Effector CD4-positive, alpha-beta T cell (primary cell): ENCODE measurements at regions not wholly inside any gene's neighbourhood (a gene's known extent, or its start where the extent isn't known, plus 50 kb on each side); places are given as distances from the start of the nearest gene placed in this dataset.
"Not testable (repeated sequence)": the region's sequence is repeated elsewhere in the genome, so short reads cannot be mapped to it uniquely, and the experiment has no call there.

ENCODE experiments used
- DNase-seq: peaks from one replicate; pipeline ENCODE4 v3.0.0-alpha.2; 2020

DNA sequence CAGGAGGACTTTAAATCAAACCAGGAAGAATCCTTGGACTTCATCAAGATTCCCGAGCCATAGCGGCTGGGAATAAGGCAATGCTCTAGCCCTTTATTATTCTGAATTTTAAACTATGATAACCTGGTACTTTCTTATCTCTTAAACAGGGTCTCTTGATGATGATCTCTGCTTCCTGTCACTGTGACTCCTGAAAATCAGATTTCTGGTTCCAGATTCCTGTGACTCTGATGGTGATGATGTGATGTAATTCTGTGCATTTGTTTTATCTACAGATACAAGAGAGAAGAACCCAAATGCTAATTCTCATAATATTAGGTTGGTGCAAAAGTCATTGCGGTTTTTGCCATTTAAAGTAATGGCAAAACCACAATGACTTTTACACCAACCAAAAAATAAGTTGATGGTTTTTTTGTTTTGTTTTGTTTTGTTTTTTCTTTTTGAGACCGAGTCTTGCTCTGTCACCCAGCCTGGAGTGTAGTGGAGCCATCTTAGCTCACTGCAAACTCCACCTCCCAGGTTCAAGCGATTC is 116.3 kb upstream of the CREB1 start:
- no peak for DNase-seq

DNA sequence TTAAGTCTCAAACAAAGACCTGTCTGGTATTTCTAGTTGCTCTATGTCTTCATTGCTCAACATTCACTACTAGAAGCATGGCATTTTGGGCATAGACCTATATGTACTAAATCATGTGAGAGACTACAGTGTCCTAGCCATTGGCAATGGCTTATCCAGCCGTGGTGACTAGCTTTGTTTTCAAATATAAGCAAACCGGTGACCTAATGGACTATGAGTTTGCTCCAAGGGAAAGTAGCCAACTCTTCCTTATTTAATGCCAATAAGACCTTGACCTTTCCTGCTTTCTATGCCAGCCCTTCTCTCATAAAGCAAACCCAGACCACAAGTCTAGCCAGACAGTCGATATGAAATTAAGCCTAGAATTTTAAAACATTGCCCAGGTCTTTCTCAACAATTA is 113.7 kb upstream of the CREB1 start:
- DNase-seq: no peak

DNA sequence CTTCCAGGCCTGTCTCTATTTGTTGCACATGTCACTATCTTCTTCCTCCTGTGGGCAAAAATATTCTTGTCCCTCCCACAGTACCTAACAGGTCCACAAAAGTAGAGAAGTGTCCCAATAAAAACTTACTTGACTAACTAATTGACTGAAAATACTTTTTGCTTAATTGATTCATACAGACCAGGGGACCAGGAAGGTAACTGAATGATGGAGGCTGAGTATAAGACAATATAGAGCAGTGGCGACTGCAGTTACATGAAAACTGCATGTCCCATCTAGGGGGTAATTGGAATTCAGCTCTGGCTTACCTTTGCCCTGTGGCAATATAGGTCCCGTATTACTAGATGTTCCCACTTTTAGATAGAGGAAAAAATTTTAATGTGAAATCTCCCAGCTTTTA is 112.9 kb upstream of the CREB1 start:
- no peak for DNase-seq

DNA sequence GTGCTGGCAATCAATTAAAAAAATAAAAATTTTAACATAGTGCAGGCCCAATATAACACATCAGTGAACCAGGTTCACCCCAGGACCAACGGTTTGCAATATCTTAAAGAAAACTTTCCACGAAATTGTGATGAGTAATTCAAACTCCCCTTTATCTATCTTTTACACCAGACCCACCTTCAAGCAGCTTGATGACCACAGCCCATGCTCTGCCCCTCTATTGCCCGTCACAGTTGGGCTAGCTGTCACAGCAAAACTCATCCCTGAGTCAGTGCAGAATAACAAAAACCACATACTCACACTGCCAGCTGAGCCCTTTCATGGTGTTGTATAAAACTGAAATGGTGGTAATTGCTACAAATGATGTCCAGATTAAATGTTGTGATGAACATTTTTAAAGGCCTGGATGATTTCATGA is 112.5 kb upstream of the CREB1 start:
- DNase-seq: no peak

DNA sequence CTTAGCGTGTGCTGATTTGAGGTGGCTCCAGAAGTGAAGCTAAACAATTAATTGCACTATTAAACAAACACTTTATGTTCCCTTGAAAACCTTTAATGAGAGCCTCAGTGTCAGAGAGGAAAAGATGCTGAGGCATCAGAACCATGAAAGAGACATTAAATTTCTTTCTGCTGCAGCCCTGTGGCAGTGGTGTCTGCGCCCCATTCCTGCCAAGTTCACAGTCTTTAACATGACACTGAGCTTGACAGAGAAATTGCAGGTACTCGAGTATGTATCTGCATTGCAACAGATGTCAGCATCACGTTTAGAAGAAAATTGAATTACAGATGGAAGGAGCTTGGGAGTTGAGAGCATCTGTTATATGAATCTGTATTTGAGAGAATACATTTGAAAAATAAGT is 111.3 kb upstream of the CREB1 start:
- DNase-seq: no peak

DNA sequence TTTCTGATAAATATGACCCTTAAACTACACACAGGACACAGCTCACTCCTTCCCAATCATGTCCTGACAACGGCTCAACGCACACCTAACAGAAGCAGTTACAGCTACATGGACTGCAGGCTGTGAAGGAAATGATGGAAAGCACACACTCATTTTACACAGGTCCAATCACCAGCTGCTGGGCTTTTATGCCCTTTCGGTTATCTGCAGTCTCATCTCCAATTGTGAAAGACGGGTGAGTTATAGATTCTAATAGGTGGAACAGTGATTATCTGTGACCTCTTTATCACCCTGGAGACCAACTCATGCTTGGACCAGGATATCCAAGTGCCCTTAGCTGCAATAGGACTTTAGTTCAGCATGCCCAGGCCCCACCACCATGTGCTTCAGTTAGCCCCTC is 110.4 kb upstream of the CREB1 start:
- DNase-seq: no peak

DNA sequence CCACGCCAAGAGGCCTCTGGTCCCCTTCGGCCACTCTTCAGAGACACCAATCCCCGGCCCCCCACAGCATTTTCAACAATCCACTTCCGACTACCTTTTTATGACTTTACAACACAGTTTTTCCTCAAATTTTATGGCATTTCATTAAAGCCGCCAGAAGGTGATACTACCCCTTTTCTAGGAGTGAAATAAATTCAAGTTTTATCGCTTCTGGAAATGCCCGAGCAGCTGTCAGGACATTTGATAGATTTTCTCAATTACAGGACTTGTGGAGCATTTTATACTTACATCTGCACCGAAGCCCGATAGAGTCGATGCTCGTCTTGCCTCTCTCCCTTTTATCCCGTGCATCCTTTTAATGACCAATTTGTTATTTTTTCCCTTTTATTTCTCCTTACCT is 108.1 kb upstream of the CREB1 start:
- no peak for DNase-seq

DNA sequence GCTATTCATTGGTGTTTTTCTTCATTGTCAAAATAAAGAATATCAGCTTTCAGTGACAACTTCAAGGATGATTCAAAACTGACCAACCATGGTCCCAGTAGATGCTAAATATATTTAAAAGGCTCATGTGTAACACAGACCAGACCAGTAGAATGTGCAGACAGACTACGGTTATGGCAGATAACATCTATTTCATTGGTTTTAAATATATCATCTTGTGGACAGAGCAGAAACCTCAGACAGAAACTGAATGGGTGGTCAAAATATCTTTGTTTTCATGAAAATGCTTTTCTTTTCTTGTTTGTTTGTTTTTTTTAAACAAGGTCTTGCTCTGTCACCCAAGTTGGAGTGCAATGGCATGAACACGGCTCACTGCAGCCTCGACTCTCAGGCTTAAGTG is 107.4 kb upstream of the CREB1 start:
- DNase-seq: no peak

DNA sequence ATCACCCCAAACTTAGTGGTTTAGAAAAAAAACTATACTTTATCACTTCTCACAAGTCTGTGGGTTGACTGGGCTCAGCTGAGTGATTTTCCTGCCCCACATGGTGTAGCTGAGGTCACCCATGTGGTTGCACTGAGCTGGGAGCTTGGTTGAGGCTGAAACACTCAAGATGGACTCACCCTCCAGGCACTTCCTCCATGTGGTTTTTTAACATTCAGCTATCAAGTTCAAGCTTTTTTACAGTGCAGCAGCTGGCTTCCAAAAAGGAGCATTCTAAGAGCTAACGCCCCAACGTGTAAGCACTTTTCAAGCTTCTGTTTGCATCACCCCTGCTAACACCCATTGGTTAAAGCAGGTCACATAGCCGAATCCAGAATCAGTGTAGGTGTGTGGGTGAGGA is 105.9 kb upstream of the CREB1 start:
- DNase-seq: no peak

DNA sequence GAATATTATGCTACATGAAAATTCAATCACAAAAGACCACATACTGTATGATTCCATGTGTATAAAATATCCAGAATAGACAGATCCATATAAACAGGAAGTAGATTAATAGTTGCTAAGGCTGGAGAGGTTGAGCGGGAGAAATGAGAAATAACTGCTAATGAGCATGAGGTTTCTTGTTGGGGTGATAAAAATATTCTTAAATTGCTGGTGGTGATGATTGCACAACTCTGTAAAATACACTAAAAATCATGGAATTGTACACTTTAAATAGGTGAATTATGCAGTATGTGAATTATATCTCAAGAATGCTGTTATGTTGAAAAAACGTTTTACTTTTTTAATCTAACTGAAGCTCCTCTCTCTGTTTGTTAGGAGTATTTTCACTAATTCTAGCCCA is 101.8 kb upstream of the CREB1 start:
- DNase-seq: no peak

DNA sequence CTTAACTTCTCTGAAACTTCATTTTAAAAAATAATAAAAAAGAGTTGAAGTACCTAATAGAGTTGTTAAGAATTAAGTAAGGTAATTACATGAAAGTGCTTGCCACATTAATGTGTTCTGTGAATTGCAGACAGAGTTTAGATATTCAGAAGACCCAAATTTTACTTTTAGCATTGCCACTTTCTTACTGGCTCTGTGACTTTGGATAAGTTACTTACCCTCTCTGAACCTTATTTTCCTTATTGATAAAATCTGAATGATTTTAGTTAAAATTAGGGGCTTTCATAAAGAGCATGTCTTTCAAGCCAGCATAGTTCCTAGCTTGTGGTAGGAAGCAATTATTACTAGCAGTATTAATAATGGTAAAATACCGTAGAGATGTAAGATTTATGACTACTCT is 101.2 kb upstream of the CREB1 start:
- no peak for DNase-seq

DNA sequence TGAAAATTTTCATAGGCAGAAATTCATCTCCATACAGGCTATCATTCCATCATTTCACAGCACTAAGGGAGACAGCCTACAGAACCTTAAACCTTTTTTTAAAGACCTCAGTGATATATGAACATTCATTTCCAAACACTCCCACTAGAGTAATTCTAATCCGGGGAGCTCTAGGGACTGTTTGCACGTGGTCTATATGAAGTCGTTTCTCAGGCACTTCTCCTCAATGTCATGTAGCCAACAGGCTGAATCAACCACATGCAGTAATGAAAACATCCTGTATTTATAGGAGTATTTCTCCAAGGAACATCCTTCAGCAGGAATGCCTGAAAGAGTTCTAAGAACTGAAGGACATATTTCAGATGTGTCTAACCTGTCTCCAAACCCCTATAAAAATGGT is 97.3 kb upstream of the CREB1 start:
- DNase-seq: no peak

DNA sequence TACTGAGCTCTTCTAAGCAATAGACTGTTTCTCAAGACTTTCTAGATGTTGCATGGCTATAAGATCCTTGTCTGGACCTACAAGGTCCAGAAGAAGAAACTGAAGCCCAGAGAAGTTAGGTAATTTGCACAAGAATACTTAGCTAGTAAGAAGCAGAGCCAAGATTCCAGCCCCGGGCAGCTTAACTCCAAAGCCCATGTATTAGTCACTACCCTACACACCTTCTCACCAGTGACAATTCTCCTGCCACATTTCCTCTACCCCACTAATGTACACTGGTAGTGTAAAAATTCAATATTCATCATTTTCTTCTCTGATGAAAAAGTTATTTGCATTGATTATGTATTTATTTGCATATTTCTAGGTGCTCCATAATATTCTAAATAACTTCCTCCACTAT is 95.5 kb upstream of the CREB1 start:
- DNase-seq: no peak

DNA sequence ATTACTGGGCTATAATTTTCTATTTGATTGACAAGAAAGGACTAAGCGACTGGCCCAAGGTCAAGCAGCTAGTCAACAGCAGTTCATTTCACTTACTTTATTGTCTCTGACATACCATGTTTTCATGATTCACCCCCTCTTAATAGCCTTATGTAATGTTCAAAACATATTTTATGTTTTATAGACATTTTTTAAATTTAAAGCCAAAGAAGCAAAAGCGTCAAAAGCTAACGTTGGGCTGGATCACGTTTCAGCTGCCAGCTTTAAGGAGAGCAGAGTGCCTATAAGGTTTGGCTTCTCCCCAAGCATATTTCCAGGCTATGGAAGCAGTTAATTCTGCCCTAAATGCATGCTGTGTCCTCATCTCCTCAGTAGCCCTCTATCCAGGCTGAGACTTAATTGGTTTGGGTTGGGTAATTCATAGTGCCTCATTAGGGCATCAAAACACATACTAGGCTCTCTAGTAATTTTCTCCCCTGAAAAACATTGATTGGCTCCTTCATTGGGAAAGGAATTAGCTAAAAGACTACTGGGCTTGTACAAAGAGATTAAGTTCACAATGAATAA is 94.8 kb upstream of the CREB1 start:
- DNase-seq: no peak

DNA sequence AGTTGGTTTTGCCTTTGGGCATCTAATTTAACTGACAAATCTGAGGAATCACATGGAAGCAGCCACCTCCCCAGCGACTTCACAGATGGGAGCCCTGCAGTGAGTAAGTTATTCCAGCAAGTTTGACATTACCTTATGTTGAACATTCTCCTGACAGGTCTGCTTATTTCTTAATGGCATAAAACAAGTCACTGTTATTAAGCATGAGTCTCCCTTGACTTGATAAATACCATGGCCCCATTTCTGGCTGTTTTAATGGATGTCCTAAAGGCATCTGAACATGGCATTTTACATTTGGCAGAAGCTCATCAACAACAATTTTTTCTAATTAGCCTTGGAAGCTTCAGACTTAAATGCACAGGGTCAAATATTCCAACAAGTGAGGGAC is 92.6 kb upstream of the CREB1 start:
- no peak for DNase-seq

DNA sequence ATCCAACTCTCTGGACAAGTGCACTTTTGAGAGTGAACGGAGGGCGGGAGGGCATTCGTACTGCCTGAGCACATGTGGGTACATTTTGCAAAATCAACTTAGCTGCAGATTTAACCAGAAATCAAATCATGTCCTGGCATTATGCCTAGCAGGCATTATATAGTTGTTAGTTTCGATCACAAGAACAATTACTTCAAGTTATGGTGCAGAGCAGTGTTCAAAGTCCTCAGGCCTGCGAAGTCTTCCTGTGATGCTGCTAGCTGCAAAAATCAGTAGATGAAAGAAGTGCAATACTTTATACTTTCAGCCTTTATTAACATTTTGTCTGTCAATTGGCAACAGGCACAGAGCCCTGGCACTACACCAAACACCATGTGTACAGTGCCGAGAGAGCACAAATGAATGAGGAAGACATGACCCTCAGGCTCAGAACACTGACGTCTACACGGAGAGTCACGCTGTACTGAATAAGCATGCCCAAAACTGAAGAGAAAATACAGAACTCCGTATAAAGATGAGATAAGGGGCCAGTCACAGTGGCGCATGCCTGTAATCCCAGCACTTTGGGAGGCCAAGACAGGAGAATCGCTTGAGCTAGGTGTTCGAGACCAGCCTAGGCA is 92.1 kb upstream of the CREB1 start:
- no peak for DNase-seq

DNA sequence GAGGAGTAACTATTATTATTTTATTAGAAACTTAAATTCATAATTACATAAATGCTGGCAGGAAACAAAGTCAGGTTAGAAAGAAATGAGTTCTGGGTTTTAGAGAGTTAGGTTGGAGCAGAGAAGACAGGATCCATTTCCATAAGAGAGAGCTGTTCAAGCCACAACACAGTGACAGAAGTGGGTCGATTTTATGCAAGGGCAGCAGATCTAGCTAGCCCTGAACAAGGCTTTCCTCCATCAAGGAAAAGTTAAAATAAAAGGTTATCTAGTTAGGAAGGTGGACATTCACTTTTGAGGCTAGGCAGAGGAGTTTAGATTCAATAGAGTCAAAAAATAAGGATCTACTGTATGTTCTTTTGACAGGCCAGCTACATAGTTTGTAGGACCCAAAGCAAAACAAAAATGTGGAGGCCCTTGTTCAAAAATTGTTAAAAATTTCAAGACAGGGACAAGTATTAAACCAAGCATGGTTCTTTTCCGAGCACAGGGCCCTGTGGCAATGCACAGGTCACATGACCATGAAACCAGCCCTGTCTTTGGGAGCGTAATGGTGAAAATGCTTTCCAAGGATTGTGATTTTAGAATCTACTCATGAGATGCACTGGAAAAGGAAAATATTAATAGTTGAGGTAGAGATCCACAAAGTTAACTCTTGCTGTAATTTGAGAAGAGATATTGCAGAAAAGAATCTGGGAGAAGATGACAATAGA is 91.2 kb upstream of the CREB1 start:
- no peak for DNase-seq

DNA sequence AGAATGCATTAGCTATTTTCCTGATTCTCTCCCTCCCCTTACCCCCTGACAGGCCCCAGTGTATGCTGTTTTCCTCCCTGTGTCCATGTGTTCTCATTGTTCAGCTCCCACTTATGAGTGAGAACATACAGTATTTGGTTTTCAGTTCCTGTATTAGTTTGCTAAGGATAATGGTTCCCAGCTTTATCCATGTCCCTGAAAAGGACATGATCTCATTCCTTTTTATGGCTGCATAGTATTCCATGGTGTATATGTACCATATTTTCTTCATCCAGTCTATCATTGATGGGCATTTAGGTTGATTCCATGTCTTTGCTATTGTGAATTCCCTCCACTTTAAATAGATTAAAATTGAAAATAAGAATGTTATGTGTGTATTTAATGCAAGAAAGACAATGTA is 89.9 kb upstream of the CREB1 start:
- DNase-seq: not testable (repeated sequence)

DNA sequence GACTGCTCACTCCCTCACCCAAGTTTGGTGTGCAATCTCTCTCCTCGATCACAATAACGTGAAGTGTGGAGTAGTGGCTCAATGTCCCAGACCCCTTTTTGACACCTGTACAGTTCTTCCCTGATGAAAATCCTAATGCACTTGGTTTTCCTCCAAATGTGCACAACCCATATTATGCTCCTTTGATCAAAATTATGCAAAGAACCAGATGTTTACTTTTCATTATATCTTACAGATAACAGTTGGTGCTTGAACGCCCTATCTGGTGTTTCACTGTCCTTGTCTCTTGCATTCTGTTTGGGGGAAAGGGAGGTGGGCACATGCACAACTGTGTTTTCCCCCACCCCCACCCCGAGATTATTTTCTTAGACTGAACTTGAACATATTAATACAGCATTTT is 85.0 kb upstream of the CREB1 start:
- no peak for DNase-seq

DNA sequence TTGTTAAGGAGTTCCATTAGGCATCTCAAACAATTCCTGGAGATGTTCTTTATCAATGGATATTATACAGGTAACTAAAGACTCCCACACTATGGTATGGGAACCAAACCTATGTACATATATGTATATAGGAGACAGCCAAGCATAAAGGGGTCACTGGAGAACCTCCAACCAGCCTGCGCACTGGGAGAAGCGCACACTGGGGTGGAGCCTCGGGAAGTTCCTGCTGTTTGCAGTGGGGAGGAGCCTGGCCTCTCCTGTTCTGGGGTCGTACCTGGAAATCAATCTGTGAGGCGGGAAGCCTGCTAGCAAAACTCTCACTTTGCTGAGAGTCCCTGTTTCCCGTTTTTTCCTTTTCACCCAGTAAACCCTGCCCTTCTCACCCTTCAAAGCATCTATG is 83.1 kb upstream of the CREB1 start:
- DNase-seq: no peak

DNA sequence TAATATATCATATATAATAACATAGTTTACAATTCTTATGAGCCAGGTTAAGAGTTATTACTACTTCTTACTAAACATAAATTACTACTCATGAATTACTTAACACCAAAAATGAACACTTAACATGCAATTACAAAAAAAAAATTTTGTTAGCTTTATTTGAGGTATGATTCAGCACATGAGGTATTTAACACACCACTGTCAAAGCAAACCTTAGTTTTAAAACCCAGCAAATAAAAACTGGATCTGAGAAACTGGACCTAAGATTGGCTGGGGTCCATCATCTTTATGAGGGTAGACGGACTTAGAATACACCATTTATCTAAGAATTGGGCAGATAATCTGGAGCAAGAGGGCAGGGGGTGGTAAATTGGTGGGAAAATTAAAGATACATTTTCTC is 81.8 kb upstream of the CREB1 start:
- DNase-seq: no peak

DNA sequence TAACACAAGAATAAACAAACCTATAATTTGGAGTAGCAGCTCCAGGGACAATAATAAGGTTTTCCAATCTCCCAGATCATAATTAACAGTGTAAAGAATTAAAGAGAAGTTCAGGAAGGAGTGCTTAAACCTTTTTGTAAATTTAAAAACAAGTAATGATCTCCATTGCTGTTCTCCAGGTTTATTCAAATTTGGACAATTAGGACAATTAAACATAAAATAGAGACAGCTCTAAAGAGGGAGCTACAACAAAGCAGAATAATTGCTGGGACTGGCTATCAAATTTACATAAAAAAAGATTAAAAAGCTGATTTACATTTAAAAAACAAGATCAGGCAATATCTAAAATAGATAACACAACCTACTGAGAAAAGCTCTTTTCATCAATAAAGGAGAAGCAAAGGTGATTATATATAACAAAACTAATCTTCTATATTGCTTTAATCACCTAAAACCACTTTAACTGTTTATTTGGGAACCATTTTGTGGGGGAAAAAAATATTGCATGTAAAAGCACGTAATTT is 80.1 kb upstream of the CREB1 start:
- DNase-seq: no peak

DNA sequence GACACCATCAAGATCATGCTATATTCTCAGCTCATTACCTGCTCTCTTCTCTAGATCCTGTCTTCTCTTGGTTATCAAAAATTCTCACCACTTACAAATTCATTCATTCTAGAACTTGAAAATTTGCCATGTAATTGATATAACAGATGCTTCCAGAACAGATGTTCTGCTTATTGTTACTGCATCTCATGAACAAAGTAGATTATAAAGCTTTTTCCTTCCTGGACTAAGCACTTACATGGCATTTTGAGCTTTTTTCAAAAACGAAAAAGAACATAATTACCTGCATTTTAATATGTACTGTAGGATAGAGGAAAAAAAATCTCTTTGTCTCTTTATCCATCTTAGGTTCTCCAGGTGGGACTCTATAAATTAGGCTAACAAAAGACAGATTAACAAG is 79.6 kb upstream of the CREB1 start:
- DNase-seq: no peak

DNA sequence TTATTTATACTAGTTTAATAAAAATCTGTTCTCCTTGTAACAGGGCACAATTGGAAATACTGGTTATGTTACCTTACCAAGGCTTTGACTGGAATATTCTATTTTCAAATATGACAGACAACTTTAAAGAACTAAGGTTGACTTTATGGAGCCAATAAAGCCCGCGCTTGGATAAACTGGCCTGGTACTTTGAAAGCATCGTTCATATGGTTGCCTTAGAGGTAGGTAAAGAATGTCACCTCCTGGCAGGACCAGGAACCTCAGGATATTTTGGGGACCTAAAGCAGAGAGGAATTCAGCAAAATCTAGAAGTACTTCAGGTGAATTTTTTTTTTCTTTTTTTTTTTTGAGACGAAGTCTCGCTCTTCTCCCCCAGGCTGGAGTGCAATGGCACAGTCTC is 71.2 kb upstream of the CREB1 start:
- DNase-seq: no peak
